ENCODE measurements at regions not wholly inside any gene's neighbourhood (a gene's known extent, or its start where the extent isn't known, plus 50 kb on each side); places are given as distances from the start of the nearest gene placed in this dataset.
A peak's percentile ranks its signal among the peaks of the same experiment; 100 is the strongest.
"Not testable (repeated sequence)": the region's sequence is repeated elsewhere in the genome, so short reads cannot be mapped to it uniquely, and the experiment has no call there.

DNA sequence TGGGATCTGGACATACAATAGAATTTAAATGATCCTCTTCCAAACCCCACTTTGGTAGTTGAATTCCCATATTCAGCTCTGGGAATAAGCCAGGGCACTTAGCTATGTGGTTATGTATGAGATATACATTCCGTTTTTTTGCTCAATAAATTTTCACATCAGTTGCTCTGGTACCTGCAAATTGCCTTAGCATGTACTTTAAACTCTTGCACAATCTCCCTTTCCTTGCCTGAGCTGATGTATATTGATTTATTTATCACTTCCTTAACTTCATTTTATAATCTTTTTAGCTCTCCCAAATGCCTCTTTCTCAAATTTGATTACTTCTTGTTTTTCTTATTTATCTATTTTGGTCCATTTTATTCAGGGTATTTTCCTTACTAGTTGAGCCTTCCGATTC, 90.1 kb upstream of the AGA start:
- Histone ChIP-seq H3K4me3 (replicated peaks; ENCODE audit: low read depth, low read length) (no peak overlapping the region), H3K27me3 (replicated peaks; ENCODE audit: control insufficient read depth, insufficient read depth, low read length) (no peaks in the 10 kb centered on the region), H3K36me3 (ENCODE audit: control insufficient read depth, insufficient read depth, low read length) (no peaks in the 10 kb centered on the region)
- no peak for TF ChIP-seq CTCF (IDR thresholded peaks at IDR 0.05; ENCODE audit: insufficient read depth, low read length, poor library complexity, severe bottlenecking)
- no peak for DNase-seq (ENCODE audit: extremely low read depth, insufficient read length)

DNA sequence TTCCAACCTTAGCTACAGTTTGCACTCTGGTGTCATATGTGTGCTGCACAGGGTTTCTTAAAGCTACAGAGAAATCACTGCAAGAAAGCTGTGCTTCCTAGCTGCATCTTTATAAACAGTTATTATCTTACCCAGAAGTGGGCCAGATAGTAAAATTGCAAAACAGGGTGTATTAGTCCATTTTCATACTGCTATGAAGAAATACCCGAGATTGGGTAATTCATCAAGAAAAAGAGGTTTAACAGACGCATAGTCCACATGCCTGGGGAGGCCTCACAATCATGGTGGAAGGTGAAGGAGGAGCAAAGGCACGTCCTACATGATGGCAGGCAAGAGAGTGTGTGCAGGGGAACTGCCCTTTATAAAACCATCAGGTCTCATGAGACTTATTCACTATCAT, 92.6 kb upstream of the AGA start:
- H3K27me3 ChIP-seq (replicated peaks; ENCODE audit: control insufficient read depth, insufficient read depth, low read length); DNase-seq (ENCODE audit: extremely low read depth, insufficient read length); H3K4me3 ChIP-seq (replicated peaks; ENCODE audit: low read depth, low read length); H3K36me3 ChIP-seq (ENCODE audit: control insufficient read depth, insufficient read depth, low read length): not testable (repeated sequence)

DNA sequence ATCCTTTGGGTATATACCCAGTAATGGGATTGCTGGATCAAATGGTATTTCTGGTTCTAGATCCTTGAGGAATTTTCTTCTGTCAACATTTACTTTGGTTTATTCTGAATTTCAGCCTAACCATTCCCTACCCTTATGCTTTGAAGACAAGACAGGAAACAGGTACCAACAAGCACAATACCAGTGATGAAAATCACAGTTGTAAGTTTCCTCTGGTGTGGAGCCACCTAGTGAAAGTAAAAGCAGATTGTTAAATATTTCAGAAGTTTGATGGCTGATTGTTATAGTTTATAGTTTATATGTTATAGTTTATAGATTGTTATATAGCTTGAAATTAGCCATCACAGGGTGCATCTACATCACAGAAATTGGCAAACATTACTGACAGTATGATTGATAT, 104.5 kb upstream of the AGA start:
- H3K4me3 ChIP-seq (replicated peaks; ENCODE audit: low read depth, low read length): no peak overlapping the region
- no peak for TF ChIP-seq CTCF (IDR thresholded peaks at IDR 0.05; ENCODE audit: insufficient read depth, low read length, poor library complexity, severe bottlenecking)
- H3K27me3 ChIP-seq (replicated peaks; ENCODE audit: control insufficient read depth, insufficient read depth, low read length): no peaks in the 10 kb centered on the region
- no peaks in the 10 kb centered on the region for H3K36me3 ChIP-seq (ENCODE audit: control insufficient read depth, insufficient read depth, low read length)
- no peak for DNase-seq (ENCODE audit: extremely low read depth, insufficient read length)

- H3K36me3 ChIP-seq (ENCODE audit: control insufficient read depth, insufficient read depth, low read length): no peaks in the 10 kb centered on the region
- DNase-seq (ENCODE audit: extremely low read depth, insufficient read length): no peak
- no peak for TF ChIP-seq CTCF (IDR thresholded peaks at IDR 0.05; ENCODE audit: insufficient read depth, low read length, poor library complexity, severe bottlenecking)
- H3K27me3 ChIP-seq (replicated peaks; ENCODE audit: control insufficient read depth, insufficient read depth, low read length): no peaks in the 10 kb centered on the region
- no peak overlapping the region for H3K4me3 ChIP-seq (replicated peaks; ENCODE audit: low read depth, low read length)
Observed at GRCh38 chr4:177547985-177548384, 105.7 kb upstream of the AGA start.

DNA sequence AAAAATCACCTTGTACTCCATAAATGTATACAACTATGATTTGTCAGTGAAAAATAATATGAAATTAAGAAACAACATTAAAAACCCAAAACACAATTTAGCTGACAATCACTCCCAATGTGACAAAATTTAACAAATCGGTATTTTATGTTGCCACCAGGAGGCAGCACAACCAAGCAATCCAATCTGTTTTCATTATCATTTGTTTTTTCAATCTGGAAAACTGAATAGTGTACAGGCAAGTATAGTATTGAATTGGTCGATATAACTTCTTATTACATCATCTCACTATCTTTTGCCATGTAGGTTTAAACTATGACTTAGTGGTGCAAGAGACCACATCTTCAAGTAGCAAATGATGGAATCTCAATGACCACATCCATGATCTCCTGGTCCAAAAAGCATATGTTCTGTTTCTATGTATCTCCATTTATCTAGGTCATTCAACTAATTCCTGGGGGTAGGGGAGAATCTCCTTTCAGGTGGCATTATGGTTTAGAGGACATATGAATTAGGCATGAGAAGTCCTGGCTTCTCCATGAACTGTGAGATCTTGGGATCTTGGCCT, 112.9 kb upstream of the AGA start:
- peak; percentile 0 for DNase-seq (ENCODE audit: extremely low read depth, insufficient read length)
- Histone ChIP-seq H3K4me3 (replicated peaks; ENCODE audit: low read depth, low read length) (no peak overlapping the region), H3K27me3 (replicated peaks; ENCODE audit: control insufficient read depth, insufficient read depth, low read length) (no peaks in the 10 kb centered on the region), H3K36me3 (ENCODE audit: control insufficient read depth, insufficient read depth, low read length) (no peaks in the 10 kb centered on the region)
- TF ChIP-seq CTCF (IDR thresholded peaks at IDR 0.05; ENCODE audit: insufficient read depth, low read length, poor library complexity, severe bottlenecking): peak; percentile 71

GRCh38 chr4:177557416-177557815, 115.2 kb upstream of the AGA start:
- no peak for TF ChIP-seq CTCF (IDR thresholded peaks at IDR 0.05; ENCODE audit: insufficient read depth, low read length, poor library complexity, severe bottlenecking)
- no peak overlapping the region for H3K4me3 ChIP-seq (replicated peaks; ENCODE audit: low read depth, low read length)
- H3K27me3 ChIP-seq (replicated peaks; ENCODE audit: control insufficient read depth, insufficient read depth, low read length): no peaks in the 10 kb centered on the region
- H3K36me3 ChIP-seq (ENCODE audit: control insufficient read depth, insufficient read depth, low read length): no peaks in the 10 kb centered on the region
- peak; percentile 0 for DNase-seq (ENCODE audit: extremely low read depth, insufficient read length)
